G401 (cell line): ENCODE measurements at regions not wholly inside any gene's neighbourhood (a gene's known extent, or its start where the extent isn't known, plus 50 kb on each side); places are given as distances from the start of the nearest gene placed in this dataset.

Source experiments
- DNase-seq: peaks from one replicate; pipeline ENCODE4 v3.0.0-alpha.2; 2015; ENCODE audit warnings: low spot score
- in situ Hi-C: cut with HindIII; loops from 2 replicates; pipeline ENCODE4 v1.10.0; 2016; ENCODE audit warnings: low sequenced_read_pairs, mixed read lengths

DNA sequence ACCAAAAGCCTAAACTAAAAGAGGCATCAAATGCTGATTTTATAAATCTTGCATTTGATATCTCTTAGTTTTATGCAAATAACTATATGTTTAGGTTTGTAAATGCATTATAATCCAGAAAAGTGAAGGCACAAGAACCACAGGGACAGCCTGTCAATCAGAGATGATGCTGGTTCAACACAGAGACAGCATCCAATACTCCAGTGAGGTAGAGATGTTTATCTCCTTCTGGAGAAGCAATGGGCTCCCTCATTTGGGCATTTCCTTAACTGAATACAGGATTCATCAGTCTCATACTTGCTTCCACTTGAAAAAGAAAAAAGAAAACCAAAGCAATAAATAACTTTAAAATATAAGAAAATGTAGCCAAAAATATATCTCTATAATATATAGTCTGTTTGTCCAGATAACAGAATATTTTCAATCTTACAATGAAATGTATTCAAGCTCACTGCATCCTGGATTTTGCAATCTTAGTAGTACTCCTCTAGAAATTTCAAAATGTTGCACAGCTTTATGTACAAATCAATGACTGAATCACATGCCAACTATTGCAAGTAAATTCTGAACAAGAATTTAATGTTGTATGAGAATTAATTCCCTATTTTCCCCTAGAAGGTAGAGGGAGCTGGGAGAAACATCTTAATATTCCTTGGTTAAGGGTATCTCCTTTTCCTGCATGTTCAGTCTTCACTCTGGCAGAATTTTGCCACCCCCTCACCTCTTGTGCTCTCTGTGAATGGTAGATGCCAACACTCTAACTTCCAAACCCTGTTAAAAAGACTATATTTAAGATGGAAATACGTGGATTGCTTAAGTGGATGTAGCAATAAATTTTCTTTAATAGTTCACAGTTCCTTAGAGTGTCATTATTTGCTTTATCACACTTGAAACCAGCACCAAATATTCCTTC lies 191.1 kb upstream of the GAS1 start:
- DNase-seq = no peak
- in situ Hi-C loops = no loop called here

DNA sequence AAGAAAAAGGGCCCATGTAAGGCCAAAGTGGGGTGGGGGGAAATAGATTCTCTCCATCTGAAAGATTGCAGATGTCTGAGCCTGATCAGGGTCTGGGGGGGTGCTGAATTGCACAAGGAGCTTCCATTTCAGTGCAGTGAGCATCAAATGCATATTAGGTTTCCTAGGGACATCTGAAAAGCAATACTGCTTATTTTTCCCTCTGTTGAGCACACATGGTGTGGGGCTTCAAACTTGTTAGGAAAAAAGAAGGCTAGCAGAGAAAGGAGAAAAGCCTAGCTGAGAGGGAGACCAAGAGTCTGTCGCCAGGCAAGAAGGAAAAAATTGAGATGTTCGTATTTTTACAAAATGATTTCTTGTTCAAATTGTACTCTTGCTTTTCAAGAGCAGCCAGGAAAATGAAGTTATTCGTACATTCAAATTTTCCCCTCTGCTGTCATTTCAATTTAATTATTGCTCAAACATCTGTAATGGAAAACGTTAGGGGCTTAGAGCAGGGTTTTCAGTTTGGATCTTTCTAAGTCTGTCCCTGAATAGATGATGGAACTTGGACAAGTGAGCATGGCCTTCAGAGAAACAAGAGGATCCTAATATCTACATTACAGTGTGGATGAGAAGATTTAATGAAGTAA lies 191.9 kb upstream of the GAS1 start:
- no peak for DNase-seq
- in situ Hi-C loops = no loop called here

DNA sequence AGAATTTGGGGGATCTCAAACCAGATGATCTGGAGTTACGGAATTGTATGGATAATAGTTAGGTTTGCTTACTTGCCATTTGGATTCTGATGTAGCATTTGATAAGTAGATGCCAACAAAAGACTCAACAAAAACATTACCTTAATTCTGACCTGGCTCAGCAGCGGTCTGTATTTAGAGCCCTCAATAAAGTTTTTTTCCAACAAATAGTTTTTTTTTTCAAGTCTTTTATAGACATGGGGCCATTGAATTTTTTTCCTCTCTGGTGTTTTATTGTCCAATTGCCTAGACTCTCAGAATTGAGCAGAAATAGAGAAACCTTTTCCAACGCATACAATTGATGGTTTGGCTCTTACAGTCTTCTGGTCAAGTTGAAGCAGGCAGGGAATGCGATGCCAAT lies 192.8 kb upstream of the GAS1 start:
- DNase-seq = no peak
- in situ Hi-C loops = no loop called here

DNA sequence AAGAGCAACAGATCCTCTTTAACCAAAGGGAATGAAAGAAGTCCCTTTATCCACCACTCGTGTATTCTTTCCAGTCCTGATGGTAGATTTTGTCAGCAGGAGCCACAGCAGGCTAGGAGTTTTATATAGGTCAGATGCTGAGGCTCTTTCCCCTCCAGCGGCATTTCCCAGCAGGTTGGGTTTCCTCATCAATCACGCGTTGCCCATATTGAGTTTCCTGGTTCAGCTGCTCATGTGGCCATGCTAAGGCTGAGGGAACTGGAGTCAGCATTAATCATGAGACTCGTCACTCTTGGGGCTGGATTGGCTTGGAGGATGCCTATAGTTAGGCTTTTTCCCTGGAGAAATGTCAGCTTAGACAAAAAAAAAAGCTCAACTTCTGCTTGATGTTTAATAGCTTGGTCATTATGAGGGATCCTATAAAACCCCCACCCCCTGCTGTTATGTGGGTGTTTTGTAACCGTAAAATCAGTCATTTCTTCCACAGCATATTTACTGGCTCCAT lies 193.4 kb upstream of the GAS1 start:
- in situ Hi-C loops = no loop called here
- no peak for DNase-seq

DNA sequence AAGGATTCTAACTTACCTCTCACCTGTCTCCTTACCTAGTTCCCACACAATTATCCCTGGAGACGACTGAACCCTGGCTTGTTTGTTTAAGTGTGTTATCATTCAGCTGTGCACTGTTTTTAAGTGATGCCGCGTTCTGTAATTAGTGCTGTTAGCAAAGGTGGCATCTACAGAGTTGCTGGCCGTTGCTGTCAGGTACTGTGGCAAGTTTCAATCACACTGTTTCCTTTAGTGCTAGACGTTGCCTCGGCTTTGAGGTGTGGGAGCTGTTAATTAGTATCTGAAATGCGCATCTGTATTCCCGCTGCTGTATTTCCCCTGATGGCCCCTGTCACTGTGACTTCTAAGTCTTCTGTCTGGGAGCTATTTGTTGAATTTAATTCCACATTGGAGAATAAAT lies 193.8 kb upstream of the GAS1 start:
- in situ Hi-C loops = no loop called here
- no peak for DNase-seq

DNA sequence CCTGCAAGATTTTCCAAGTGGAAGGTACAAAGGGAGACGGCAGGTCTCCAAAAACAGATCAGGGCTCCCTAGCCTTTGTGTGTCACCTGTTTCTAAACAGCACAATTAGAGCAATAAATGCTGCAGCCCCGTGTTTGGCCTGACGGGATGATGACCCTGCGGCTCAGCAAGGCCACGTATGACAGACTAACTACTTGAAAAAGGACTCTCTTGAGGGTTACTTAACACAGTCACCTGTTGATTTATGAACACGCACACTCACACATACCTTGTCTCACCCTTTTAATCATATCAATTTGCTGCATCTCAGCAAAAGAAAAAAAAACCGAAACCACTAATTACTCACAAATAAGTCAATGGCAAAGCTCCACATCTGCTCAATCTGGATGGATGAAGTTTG lies 199.6 kb upstream of the GAS1 start:
- in situ Hi-C loops = no loop called here
- no peak for DNase-seq

DNA sequence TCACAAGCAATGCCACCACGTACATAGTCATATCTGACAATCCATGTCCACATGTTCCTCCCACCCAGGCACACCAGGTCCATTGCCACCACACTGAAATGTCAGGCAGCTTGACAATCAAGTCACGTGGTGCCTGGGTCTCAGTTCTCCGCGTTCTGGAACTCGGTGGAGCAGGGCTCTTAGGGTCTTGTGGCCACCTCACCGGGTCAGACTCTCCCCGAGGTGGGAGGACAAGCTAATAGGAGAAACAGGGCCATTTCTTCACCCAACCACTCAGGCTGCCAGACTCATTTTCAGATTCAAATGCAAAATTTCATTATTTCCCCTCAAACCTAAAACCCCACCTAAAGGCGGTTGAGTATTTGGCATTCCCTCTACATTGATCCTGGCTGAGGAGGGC lies 200.5 kb upstream of the GAS1 start:
- in situ Hi-C loops = no loop called here
- DNase-seq = no peak

DNA sequence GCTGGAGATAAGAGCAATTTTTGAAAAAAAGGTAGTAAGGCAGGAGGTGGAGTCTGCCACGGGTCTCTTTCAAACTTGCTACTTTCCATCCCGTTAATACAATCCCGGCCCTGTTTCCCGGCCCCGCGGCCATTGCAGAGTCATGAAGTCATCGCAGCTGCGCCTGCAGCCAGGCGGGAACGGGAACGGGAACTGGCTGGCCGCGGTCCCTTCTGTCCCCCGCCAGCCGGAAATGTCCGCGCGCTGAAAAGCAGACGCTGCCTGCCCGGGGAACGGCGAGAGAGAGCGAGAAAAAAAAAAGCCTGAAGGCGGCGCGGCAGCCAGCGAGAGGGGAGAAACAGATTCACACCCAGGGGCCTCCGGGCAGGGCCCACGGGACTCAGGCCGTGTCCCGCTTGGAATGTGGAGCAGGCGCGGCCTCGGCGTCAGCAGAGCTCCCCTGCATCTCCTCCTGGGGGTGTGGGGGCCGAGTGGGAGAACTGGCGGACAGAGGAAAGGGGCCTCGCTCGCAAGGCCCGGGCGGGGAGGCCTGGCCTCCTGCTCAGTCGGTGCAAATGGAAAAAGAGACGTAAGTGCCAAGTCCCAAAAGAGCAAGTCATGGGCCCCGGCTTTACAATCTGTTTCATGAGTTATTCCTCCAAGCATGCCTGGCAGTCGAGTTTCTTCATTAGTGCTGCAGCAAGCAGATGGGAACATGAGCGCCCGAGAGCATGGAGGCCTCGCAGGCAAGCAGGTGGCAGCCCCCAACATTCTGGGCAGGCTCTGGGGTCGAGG lies 201.2 kb upstream of the GAS1 start:
- in situ Hi-C loops = no loop called here
- peak; percentile 69 for DNase-seq

DNA sequence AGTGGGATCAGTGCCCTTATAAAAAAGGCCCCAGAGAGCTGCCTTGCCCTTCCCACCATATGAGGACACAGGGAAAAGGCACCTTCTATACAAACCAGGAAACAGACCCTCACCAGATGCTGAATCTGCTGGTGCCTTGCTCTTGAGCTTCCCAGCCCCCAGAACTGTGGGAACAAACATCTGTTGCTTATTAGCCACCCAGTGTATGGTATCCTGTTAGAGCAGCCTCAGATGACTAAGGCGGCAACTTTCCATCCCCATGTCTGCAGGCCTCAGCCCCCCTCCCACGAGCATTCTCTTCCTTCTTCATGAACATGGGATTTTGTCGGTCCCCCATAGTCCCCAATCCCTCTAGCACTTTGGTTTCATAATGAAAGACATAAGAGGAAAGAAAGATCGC lies 202.5 kb upstream of the GAS1 start:
- DNase-seq = no peak
- in situ Hi-C loops = no loop called here

DNA sequence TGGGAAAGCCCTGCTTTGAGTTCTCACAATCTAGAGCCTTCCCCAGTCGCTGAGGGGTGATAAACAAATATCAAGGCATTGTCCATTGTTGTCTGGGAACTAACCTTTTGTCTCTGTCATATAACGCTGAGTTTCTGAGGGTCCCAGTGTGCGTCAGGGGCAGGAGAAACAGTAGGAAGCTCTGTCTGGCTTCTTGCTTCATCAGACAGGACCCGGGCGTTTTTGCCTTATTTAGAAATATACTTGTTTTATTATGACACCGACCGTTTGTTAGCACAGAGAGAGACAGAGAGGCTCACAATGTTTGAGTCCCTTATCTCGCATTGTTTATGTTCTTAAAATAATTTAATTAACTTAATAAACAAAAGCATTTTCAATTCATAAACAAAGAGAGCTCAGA lies 204.9 kb upstream of the GAS1 start:
- DNase-seq = no peak
- in situ Hi-C loops = no loop called here

DNA sequence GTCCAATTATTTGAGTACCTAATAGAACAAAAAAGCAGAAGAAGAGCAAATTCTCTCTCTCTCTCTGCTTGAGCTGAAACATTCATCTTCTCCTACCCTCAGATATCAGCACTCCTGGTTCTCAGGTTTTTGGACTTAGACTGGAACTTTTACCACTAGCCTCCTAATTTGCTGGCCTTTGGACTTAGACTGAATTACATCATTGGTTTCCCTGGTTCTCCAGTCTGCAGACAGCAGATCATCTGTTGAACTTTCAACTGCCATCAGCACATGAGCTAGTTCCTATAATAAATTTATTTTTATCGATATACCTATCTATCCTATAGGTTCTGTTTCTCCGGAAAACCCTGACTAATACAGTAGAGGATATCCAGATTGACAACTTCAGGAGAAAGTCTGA lies 208.9 kb upstream of the GAS1 start:
- in situ Hi-C loops = no loop called here
- no peak for DNase-seq

DNA sequence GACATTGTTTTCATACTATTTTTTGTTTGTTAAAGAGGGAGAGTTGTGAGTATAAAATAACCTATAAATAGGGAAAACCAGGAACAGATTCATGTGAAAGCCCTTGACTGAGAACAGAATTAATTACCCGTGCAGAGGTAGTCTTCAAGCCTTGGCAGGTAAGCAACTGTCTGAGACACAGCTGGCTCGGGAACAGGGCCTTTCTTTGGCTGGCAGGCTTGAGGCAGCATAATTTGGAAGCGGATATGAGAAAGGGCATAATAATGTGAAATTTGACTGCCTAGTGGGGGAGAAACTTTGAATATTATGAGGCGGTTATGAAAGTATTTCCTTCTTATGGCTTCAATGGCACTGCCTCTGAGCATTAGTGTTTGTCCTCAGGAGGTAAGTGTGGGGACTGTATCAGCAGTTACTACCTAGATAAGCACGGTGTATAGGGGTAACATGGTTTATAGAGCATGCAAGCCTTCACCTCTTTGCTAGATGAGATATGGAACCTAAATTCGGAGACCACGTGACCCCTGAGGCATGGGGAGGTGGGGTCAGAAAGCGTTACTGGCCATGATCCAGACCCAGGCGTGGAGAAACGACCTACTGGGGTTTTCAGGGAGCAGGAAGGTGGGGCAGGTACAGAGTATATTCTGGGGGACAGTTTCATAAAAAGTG lies 210.2 kb upstream of the GAS1 start:
- in situ Hi-C loops = no loop called here
- DNase-seq = no peak

DNA sequence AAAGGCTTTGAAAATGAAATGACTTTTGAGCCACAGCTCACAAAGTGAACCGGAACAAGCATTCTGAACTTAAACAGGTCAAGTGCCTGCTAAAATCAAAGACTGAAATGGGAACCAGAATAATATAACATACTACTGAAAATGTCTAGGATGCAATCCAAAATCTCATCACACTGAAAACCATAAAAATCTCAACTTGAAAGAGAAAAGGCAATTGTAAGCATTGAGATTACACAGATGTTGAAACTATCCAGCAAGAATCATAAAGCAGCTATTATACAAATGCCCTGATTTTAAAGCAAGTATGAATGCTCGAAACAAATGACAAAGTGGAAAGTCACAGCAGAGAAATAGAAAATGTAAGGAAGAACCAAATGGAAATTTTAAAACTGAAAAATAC lies 211.5 kb upstream of the GAS1 start:
- in situ Hi-C loops = no loop called here
- no peak for DNase-seq

DNA sequence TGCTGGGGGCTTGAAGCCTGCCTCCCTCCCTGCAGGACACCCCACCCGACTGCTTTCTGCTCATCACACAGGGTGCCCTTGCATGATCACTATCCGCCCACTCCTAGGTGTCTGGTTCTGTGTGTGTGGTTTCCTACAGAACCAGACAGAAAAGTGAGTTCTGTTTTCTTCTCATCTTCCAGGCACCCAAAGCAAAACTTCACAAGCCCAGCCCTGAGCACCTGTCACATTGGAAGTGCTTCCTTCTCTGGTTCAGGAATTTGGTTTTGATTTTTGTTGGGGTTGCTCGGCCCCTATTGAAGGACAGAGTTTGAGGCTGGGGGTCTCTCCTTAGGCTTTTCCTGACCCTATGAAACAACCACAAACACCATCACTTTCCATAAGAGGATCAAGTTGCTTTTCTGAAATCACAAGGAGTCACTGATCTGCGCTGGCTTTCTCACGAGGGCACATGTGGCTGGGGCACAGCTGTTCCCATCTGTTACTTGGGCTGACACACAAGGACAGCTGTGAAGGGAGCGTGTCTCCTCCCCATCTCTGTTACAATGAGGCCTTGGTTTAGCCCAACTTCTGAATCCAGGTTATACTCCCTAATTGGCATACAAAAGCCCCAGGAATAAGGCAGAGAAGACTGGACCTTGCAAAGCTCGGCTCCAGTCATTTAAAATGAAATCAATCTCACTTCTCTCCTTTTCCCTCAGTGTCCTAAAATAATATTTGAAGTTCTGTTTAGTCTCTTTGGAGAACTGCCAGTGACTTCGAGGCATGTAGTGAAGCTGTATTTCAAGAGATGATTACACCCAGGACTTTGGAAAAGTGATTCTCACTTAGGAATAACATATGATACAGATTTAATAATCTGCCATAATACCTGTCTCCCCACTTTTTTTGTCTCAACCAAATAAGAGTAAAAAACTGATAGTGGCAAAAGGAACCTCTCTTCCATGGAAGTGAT lies 213.1 kb upstream of the GAS1 start:
- in situ Hi-C loops = no loop called here
- no peak for DNase-seq

DNA sequence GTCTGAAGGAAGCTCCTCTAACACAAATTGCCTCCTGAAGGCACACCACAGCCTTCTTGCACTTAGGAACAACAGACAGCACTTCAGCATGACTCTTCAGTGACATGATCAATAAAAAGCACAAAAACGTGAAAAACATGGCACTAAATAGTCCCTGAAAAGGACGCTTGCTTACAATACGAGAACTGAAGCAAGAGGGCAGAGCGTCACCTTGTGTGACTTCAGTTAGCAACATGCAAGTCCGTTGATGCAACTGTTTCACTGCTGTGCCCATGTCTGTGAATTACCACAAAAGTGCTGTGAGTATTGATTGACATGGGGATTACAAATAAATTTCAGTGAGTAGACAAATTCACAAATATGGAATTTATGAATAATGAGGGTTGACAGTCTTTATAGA lies 219.9 kb upstream of the GAS1 start:
- in situ Hi-C loops = no loop called here
- DNase-seq = no peak

DNA sequence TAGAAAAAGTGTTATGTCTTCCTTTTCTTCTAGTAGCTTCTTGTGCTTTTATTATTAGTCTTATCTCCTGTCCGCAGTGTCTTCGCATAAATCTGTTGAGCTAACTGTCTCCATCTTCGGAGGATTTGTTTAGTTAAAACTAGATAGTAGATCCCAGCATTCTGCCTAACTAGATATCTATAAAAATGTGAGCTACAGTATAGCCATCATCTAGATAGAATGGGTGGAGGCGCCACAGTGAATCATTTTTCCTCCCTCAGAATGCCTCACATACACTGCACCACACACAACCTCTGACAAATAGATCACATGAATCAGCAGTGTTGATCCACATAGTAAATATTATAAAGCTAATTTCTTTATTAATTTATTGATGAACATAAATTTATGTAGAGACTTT lies 220.3 kb upstream of the GAS1 start:
- no peak for DNase-seq
- in situ Hi-C loops = no loop called here

DNA sequence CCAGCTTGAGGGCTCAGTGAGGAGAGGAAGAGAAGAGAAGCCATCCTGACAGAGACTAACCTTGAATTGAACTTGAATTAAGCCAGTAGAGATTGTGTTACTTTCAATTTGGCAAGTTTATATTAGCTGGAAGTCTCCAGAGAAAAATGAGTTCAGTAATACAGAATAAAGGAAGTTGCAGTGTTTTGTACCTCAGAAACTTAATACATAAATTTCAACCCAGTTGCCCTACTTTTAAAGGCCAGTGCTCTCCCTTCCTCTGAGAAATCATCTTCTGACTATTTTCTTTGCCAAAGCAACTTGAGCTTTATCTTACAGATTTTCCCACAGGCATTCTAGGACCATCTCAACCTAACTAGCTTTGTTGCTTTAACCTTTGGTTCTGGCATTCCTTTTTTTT lies 231.0 kb upstream of the GAS1 start:
- in situ Hi-C loops = no loop called here
- DNase-seq = no peak

DNA sequence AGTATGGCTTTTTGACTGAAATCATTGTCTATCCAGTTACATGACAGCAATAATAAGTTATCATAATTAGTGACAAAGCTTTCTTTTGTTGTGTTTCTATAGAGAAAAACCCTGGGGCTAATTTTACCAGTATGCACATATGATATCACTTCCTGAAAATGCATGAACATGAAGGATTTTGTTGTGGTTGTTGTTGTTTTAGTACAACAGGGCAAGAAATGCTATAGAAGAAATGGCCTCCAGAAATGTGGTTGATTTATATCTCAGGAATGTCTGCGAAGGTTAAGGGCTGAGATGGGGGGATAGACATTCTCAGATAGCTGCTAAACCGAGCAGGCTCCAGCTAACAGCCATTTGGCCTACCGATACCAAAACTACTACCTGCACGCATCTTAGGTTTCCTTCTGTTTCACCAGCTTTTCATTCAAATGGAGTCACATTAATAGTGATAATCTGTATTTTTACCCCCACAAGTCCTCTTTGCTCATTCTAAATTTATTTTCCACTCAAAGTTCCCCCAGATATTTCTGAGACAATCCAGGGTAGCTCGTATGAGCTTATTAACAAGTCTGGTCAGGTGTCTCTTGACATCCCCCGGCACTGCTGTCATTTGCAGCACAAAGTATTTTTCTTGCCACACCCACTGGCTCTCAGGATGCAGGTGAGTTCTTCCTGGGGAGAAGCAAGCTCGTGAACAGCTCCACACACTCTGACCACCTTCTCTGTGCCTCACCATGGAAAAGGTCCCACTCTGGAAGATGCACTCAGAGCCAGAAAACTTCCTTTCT lies 232.4 kb upstream of the GAS1 start:
- DNase-seq = no peak
- in situ Hi-C loops = no loop called here
